Activated naive CD4-positive, alpha-beta T cell treated with anti-CD3 and anti-CD28 coated beads for 36 hours (primary cell): ENCODE measurements at regions not wholly inside any gene's neighbourhood (a gene's known extent, or its start where the extent isn't known, plus 50 kb on each side); places are given as distances from the start of the nearest gene placed in this dataset.
"Not testable (repeated sequence)": the region's sequence is repeated elsewhere in the genome, so short reads cannot be mapped to it uniquely, and the experiment has no call there.

Experiments
- CTCF ChIA-PET: fragments of 350-600 bp; sonication (Branson Sonifier 250); formaldehyde crosslinking; loops from one replicate; lab custom pipeline; 2021; ENCODE audit warnings: antibody characterized with exemption; lab: Charles Lee
- DNase-seq: peaks from one replicate; pipeline ENCODE4 v3.0.0-alpha.2; 2020
- H3K27ac Mint-ChIP-seq: one replicate; pipeline ENCODE4 v1.8.0; 2021; ENCODE audit warnings: mild to moderate bottlenecking, mixed read lengths
- H3K27me3 Mint-ChIP-seq: one replicate; pipeline ENCODE4 v1.8.0; 2021; ENCODE audit warnings: low read depth, mixed read lengths
- H3K36me3 Mint-ChIP-seq: one replicate; pipeline ENCODE4 v1.8.0; 2021; ENCODE audit warnings: low read depth, mixed read lengths
- H3K4me1 Mint-ChIP-seq: one replicate; pipeline ENCODE4 v1.8.0; 2021; ENCODE audit warnings: low read depth, mixed read lengths
- H3K4me3 Mint-ChIP-seq: one replicate; pipeline ENCODE4 v1.8.0; 2021; ENCODE audit warnings: mild to moderate bottlenecking, moderate library complexity, mixed read lengths
- H3K9me3 Mint-ChIP-seq: one replicate; pipeline ENCODE4 v1.8.0; 2021; ENCODE audit warnings: mixed read lengths
- intact Hi-C: fragments of 100-400 bp; cut with micrococcal nuclease; formaldehyde crosslinking; loops from one replicate; pipeline ENCODE4 v1.15.1; 2023

GRCh38 chr21:9015483-9016197 lies 1505.7 kb upstream of the TPTE start:
- H3K27ac Mint-ChIP-seq, DNase-seq, H3K36me3 Mint-ChIP-seq, CTCF ChIA-PET, H3K4me1 Mint-ChIP-seq, H3K9me3 Mint-ChIP-seq, intact Hi-C loops, H3K4me3 Mint-ChIP-seq: not testable (repeated sequence)
- peaks cover 36% of the 10 kb centered on the region for H3K27me3 Mint-ChIP-seq

GRCh38 chr21:9017206-9017605 lies 1504.2 kb upstream of the TPTE start:
- peaks cover 27% of the 10 kb centered on the region for H3K27me3 Mint-ChIP-seq
- H3K36me3 Mint-ChIP-seq, intact Hi-C loops, H3K4me3 Mint-ChIP-seq, H3K4me1 Mint-ChIP-seq, H3K27ac Mint-ChIP-seq, DNase-seq, H3K9me3 Mint-ChIP-seq: not testable (repeated sequence)
- CTCF ChIA-PET = interaction anchor here (0.7 kb wide), 1 partner anchor 13 kb away, joined by 3 read pairs; no protein-coding TSS in a partner anchor

- H3K36me3 Mint-ChIP-seq, H3K4me3 Mint-ChIP-seq, H3K4me1 Mint-ChIP-seq, H3K9me3 Mint-ChIP-seq, DNase-seq, intact Hi-C loops, H3K27ac Mint-ChIP-seq: not testable (repeated sequence)
- H3K27me3 Mint-ChIP-seq = peaks cover 14% of the 10 kb centered on the region
- CTCF ChIA-PET = interaction anchor here (1.4 kb wide), 1 partner anchor 24 kb away, joined by 5 read pairs; no protein-coding TSS in a partner anchor
Measured at GRCh38 chr21:9018731-9019253, 1502.6 kb upstream of the TPTE start.

GRCh38 chr21:9024006-9024767 lies 1497.2 kb upstream of the TPTE start:
- CTCF ChIA-PET, H3K36me3 Mint-ChIP-seq, H3K9me3 Mint-ChIP-seq, H3K4me1 Mint-ChIP-seq, intact Hi-C loops, H3K27me3 Mint-ChIP-seq, H3K4me3 Mint-ChIP-seq, DNase-seq, H3K27ac Mint-ChIP-seq: not testable (repeated sequence)

- H3K4me1 Mint-ChIP-seq, intact Hi-C loops, DNase-seq, H3K27me3 Mint-ChIP-seq, H3K4me3 Mint-ChIP-seq, H3K9me3 Mint-ChIP-seq, H3K36me3 Mint-ChIP-seq, H3K27ac Mint-ChIP-seq, CTCF ChIA-PET: not testable (repeated sequence)
Measured at GRCh38 chr21:9026729-9027416, 1494.5 kb upstream of the TPTE start.

GRCh38 chr21:9027417-9027800 lies 1494.0 kb upstream of the TPTE start:
- H3K9me3 Mint-ChIP-seq, H3K27ac Mint-ChIP-seq, H3K4me3 Mint-ChIP-seq, H3K4me1 Mint-ChIP-seq, DNase-seq, CTCF ChIA-PET, intact Hi-C loops, H3K27me3 Mint-ChIP-seq, H3K36me3 Mint-ChIP-seq: not testable (repeated sequence)

GRCh38 chr21:9028624-9029431 lies 1492.6 kb upstream of the TPTE start:
- DNase-seq, intact Hi-C loops, H3K36me3 Mint-ChIP-seq, H3K27ac Mint-ChIP-seq, H3K4me1 Mint-ChIP-seq, H3K4me3 Mint-ChIP-seq, H3K9me3 Mint-ChIP-seq, H3K27me3 Mint-ChIP-seq, CTCF ChIA-PET: not testable (repeated sequence)

GRCh38 chr21:9030141-9030665 lies 1491.2 kb upstream of the TPTE start:
- H3K36me3 Mint-ChIP-seq, H3K4me1 Mint-ChIP-seq: not testable (repeated sequence)

GRCh38 chr21:9031482-9032374 lies 1489.7 kb upstream of the TPTE start:
- DNase-seq = not testable (repeated sequence)

More at GRCh38 chr21:9030141-9030665, 1491.2 kb upstream of the TPTE start:
- H3K27me3 Mint-ChIP-seq, DNase-seq, CTCF ChIA-PET, H3K27ac Mint-ChIP-seq, intact Hi-C loops, H3K4me3 Mint-ChIP-seq, H3K9me3 Mint-ChIP-seq: not testable (repeated sequence)

GRCh38 chr21:9032547-9032946 lies 1488.8 kb upstream of the TPTE start:
- H3K4me1 Mint-ChIP-seq, H3K9me3 Mint-ChIP-seq, intact Hi-C loops, H3K36me3 Mint-ChIP-seq, H3K27ac Mint-ChIP-seq, H3K4me3 Mint-ChIP-seq, DNase-seq, CTCF ChIA-PET, H3K27me3 Mint-ChIP-seq: not testable (repeated sequence)

More at GRCh38 chr21:9031482-9032374, 1489.7 kb upstream of the TPTE start:
- CTCF ChIA-PET, H3K36me3 Mint-ChIP-seq, H3K4me1 Mint-ChIP-seq, intact Hi-C loops, H3K4me3 Mint-ChIP-seq, H3K9me3 Mint-ChIP-seq, H3K27me3 Mint-ChIP-seq, H3K27ac Mint-ChIP-seq: not testable (repeated sequence)

- intact Hi-C loops, H3K4me1 Mint-ChIP-seq, CTCF ChIA-PET, H3K27ac Mint-ChIP-seq, H3K27me3 Mint-ChIP-seq, DNase-seq, H3K4me3 Mint-ChIP-seq, H3K36me3 Mint-ChIP-seq, H3K9me3 Mint-ChIP-seq: not testable (repeated sequence)
Measured at GRCh38 chr21:9033295-9033694, 1488.1 kb upstream of the TPTE start.
